ENCODE measurements at regions not wholly inside any gene's neighbourhood (a gene's known extent, or its start where the extent isn't known, plus 50 kb on each side); places are given as distances from the start of the nearest gene placed in this dataset.

GRCh38 chr2:167820488-167820887 is 426.9 kb downstream of the STK39 start:
- TF ChIP-seq, protein P1, sequence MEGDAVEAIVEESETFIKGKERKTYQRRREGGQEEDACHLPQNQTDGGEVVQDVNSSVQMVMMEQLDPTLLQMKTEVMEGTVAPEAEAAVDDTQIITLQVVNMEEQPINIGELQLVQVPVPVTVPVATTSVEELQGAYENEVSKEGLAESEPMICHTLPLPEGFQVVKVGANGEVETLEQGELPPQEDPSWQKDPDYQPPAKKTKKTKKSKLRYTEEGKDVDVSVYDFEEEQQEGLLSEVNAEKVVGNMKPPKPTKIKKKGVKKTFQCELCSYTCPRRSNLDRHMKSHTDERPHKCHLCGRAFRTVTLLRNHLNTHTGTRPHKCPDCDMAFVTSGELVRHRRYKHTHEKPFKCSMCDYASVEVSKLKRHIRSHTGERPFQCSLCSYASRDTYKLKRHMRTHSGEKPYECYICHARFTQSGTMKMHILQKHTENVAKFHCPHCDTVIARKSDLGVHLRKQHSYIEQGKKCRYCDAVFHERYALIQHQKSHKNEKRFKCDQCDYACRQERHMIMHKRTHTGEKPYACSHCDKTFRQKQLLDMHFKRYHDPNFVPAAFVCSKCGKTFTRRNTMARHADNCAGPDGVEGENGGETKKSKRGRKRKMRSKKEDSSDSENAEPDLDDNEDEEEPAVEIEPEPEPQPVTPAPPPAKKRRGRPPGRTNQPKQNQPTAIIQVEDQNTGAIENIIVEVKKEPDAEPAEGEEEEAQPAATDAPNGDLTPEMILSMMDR (IDR thresholded peaks at IDR 0.05; ENCODE audit: low read length) = no peak
- no peak for TF ChIP-seq EZH2 (optimal IDR thresholded peaks at IDR 0.05; ENCODE audit: low read depth, low read length)

All from MM.1S (cell line).